Islet of Langerhans (tissue), 1 donor: ENCODE measurements at regions not wholly inside any gene's neighbourhood (a gene's known extent, or its start where the extent isn't known, plus 50 kb on each side); places are given as distances from the start of the nearest gene placed in this dataset.
"Not testable (repeated sequence)": the region's sequence is repeated elsewhere in the genome, so short reads cannot be mapped to it uniquely, and the experiment has no call there.

ENCODE experiments used
- FAIRE-seq: peaks from one replicate; lab custom pipeline; 2011; peaks lifted over from hg19 to GRCh38; lab: Jason Lieb, UNC

DNA sequence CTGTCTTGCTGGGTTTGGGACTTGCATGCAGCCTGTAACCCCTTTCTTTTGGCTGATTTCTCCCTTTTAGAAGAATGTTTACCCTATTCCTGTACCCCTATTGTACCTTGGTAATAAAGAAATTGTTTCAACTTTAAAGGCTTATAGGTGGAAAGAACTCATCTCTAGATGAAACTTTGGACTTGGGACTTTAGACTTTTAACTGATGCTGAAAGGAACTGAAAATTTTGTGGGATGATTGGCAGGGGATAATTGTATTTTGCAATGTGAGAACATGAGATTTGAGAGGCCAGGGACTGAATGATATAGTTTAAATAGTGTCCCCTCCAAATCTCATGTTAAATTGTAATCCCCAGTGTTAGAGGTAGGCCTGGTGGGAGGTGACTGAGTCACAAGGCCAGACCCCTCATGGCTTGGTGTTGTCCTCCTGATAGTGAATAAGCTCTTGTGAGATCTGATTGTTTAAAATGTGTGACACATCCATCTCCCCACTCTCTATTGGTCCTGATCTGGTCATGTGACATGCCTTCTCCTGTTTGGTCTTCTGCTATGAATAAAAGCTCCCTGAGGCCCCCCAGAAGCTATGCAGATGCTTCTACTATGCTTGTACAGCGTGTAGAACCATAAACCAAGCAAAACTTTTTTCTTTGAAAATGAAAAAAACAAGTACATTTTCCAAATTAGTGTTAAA lies 1621.3 kb upstream of the B3GALT2 start:
- no peak for FAIRE-seq

- FAIRE-seq, result no peak
Observed at GRCh38 chr1:194802572-194802971, 1616.2 kb upstream of the B3GALT2 start.

DNA sequence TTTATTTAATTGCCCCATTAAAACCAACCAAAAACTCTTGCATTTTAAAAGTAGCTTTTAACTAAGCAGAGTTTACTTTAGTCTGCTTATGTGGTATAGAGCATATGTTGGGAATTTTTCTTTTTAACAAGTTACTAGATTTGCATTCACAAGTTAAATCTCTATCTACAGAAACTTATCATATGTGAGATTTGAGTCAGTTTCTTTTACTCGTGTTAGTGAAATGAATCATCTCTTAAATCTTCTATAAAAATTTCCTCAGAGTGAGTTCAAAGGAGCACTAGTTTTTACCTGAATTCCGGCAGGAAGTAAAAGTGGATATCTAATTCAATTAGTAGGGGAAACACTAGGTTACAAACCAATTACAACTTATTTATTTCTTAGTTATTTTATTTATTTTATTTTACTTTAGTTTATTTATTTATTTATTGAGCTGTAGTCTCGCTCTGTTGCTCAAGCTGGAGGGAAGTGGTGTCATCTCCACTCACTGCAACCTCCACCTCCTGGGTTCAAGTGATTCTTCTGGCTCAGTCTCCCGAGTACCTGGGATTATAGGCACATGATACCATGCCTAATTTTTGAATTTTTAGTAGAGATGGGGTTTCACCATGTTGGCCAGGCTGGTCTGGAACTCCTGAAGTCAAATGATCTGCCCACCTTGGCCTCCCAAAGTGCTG lies 1609.6 kb upstream of the B3GALT2 start:
- no peak for FAIRE-seq

- FAIRE-seq, result no peak
Observed at GRCh38 chr1:194787001-194787400, 1600.6 kb upstream of the B3GALT2 start.

GRCh38 chr1:194786027-194786426 lies 1599.6 kb upstream of the B3GALT2 start:
- no peak for FAIRE-seq

DNA sequence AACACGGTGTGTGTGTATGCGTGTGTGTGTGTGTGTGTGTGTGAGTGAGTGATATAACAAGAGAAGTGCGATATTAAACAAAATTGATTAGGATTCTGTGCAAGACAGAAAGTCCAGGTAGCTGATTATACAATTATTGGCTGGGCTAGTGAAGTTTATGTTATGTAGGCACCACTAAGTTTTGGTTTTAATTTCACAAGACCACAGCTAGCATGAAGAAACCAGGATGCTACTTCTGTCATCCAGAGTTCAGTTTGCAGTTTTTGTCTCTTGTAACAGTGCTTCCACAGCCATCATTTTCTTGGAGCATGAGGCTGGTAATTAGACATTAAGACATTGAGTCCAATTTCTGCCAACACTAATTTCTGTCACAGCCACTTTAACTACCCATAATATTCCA lies 1590.2 kb upstream of the B3GALT2 start:
- no peak for FAIRE-seq

DNA sequence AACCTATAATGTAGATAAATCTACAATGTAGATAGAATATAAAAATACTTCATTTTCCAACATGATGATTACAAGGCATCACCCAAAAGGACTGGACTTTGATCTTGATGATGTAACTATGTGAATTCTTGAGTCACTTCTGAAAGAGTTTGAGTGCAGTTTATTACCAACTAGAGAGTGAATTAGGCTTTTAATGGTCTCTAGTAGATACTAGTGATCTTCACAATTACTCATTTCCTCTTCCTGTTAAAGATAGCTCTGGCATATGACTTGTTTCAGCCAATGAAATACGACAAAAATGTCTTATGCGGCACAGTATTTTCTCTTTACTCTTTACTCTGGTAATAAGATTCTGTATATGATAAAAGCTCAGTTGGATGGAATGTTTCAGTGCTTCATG lies 1588.1 kb upstream of the B3GALT2 start:
- no peak for FAIRE-seq

DNA sequence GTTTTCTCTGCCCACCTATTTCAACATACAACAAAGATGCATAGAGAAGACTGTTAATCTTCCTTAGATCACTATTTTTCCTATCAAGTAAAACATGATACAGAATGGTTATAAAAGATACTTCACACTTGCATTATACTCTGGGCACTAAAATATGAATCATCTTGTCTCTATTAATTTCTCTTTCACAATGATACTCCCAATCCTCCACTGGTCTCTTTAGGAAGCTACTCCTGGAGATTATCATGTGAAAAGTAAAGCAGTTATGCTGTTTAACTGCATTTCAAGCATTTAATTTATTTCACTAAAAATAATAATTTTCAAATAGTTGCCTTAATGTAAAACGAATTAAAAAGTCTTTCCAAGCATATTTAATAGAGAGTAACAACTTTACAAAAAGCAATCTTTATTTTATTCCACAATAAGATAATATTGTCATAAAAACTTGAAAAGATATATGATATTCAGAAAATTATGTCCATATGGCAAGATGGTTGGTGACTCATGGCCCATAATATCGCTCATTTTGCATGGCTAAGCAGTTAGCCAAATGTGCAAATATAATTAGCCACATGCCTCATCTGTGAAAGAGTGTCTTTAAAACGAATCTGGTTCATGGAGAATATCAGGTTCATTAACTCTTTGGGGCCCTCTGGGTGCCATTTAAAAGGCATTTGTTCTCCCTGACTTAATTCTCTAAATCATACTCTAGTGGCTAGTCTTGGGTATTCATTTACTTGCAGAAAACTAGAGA lies 1569.0 kb upstream of the B3GALT2 start:
- peak; percentile 96 for FAIRE-seq

DNA sequence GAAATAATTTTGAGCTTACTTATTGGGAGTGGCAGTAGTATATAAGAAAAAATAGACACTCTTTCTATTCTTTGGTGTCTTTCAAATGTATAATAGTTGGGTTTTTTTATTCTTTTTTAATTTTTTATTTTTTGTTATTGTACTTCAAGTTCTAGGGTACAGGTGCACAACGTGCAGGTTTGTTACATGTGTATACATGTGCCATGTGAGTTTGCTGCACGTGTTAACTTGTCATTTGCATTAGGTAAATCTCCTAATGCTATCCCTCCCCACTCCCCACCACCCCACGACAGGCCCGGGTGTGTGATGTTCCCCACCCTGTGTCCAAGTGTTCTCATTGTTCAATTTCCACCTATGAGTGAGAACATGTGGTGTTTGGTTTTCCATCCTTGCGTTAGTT lies 1552.4 kb upstream of the B3GALT2 start:
- not testable (repeated sequence) for FAIRE-seq

DNA sequence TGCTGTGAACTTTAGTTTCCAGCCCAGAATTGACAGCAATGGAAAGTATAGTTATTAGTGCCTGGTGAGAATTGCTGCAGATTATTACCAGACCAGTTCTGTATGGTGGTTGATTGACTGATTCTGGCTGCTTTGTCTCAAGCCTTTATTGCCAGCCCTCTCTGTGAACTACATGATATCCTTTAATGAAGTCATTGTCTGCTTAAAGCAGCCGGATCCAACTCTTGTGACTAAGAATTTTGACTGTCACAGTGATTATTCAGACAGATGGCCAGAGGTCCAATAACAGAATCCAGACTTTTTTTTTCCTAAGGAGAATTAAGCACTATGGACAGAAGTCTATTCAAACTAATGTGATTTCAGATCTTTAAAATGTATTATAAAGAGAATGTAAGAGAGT lies 1548.6 kb upstream of the B3GALT2 start:
- no peak for FAIRE-seq

DNA sequence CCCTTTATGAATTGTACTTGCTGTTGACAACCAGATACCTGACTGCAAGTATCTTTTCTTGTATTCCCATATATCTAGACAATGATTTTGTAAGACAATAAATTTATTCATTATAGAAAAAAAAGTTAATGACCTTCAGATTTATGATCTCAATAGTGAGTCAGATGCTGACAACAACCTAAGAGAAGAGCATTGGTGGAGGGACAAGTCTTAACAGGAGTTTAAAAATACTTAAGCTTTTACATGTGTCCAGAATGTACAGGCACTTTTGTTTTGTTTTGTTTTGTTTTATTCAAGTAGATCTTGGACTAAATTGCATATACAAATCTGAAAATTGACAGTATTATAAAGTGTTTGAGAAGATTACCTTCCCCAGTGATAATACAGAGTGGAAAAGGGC lies 1544.6 kb upstream of the B3GALT2 start:
- no peak for FAIRE-seq

DNA sequence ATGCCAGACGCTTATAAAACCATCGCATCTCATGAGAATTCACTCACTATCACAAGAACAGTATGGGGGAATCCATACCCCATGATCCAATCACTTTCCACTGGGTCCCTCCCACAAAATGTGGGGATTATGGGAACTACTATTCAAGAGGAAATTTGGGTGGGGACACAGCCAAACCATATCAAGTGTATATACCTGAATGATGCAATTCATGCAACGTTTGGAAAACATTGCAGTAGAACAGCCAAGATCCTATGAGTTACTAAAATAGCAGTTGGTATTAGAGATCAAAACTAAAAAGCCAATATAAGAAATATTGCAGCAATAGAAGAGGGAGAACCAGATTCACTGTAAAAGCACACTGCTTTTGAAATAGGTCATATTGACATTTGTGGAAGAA lies 1543.9 kb upstream of the B3GALT2 start:
- no peak for FAIRE-seq

GRCh38 chr1:194723067-194723466 lies 1536.7 kb upstream of the B3GALT2 start:
- no peak for FAIRE-seq

GRCh38 chr1:194717941-194718340 lies 1531.5 kb upstream of the B3GALT2 start:
- no peak for FAIRE-seq

- no peak for FAIRE-seq
Observed at GRCh38 chr1:194717334-194717733, 1530.9 kb upstream of the B3GALT2 start.

GRCh38 chr1:194710671-194711070 lies 1524.3 kb upstream of the B3GALT2 start:
- FAIRE-seq, result no peak

DNA sequence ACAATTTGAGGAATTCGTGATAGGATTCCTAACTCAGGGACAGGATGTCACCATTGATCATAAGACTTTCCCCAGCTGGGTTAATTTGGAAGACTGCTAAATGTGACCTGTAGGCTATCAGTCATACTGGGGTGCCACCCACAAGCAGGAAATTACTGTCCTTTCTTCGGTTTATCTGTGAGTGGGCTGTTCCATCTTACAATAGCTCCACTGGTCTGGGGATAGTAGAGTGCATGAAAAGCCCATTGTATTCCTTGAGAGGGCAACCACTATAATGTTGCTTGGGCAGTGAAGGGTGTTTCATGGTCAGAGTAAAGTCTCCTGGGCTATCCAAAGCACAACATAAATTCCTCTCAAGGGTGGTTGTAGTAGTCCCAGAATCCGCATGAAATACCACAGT lies 1523.0 kb upstream of the B3GALT2 start:
- no peak for FAIRE-seq

- no peak for FAIRE-seq
Observed at GRCh38 chr1:194707074-194707473, 1520.7 kb upstream of the B3GALT2 start.

DNA sequence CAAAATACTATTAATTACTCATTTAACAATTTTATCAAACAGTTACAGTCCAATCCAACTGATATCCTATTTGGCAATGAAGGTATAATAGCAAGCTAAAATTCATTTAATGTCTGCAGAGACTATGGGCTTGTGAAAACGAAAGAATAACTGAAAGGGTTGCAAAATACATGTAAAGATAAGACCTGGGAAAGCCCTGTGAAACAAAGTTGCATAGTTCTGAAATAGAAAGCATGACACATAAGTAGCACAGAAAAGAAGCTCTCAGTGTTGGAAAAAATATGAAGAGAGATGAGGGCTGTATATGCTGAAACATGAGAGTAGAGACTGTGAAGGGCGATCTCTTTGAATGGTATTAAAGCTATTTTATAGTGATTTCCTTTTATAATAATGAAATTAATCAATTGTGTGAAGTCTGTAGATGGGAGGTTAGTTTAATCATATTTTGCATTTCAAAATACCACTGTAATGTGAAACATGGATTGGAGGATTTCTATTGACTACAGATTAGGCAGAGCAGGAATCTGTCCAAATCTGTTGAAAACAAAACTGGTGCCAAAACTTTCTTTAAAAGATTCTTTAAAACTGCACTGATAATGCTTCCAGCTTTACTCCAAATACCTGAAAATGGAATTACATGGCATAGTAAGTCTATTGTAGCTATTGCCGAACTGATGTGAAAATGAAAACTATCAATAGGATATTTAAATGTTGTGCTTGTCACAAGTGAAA lies 1518.9 kb upstream of the B3GALT2 start:
- no peak for FAIRE-seq

DNA sequence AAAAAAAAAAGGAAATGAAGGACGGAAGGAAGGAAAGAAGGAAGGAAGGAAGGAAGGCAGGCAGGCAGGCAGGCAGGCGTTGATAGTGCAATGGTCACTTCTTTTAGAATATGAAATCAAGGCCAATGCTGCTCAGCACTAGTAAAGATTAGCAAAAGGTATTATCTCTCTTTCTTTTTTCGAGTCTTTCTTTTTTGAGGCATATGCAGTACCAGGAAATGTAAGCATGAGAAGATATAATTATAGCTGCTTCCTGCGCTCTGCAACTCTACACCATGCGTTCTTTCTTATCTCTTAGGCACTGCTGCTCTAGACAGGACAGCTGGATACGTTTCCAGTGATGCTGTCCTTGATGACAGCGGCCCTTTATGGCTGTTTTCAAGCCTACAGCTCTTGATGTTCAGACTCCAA lies 1512.5 kb upstream of the B3GALT2 start:
- no peak for FAIRE-seq

- FAIRE-seq, result no peak
Observed at GRCh38 chr1:194693244-194693643, 1506.8 kb upstream of the B3GALT2 start.

DNA sequence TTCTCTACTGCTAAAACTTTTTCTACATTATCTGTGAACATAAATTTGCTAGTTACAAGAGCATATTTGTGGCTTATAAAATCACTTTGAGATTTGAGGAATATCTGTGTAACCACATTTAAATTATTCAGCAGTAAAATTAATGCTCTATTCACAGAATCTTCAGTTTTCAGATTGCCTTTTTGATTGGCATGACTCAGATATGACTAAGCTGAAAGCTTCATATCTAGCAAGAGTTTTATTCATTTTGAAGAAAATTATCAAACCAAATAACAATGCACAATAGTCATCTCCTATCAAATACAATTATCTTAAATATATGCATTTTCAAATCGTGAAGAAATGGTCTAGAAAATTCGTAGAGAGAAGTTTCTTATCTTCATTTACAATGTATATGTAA lies 1498.2 kb upstream of the B3GALT2 start:
- FAIRE-seq, result no peak

DNA sequence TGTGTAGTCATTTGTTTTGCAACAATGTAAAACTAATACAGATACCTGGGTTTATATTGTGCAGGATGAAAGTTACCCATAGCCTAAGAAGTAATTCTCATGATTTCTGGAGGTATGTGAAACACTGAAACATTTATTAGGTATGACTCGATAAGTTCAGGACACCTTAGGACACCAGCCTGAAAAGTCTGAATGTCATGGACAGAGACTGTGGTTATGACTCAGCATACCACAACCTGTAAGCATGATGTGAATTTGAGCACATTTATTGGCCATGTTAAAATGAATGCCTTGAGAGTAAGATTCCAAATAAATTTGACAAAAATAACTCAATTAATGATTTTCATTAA lies 1471.7 kb upstream of the B3GALT2 start:
- no peak for FAIRE-seq
